ENCODE measurements at regions not wholly inside any gene's neighbourhood (a gene's known extent, or its start where the extent isn't known, plus 50 kb on each side); places are given as distances from the start of the nearest gene placed in this dataset.

- no peak for DNase-seq (ENCODE audit: extremely low read depth in 1 of 11, low read depth in 9 of 11, low spot score in 4 of 11)
Measured at GRCh38 chr12:111168009-111168900, 200.6 kb downstream of the PHETA1 start.

GRCh38 chr12:111166779-111167540 lies 201.9 kb downstream of the PHETA1 start:
- DNase-seq (ENCODE audit: extremely low read depth in 1 of 11, low read depth in 9 of 11, low spot score in 4 of 11): no peak

GRCh38 chr12:111164833-111165525 lies 203.9 kb downstream of the PHETA1 start:
- DNase-seq (ENCODE audit: extremely low read depth in 1 of 11, low read depth in 9 of 11, low spot score in 4 of 11): no peak

DNA sequence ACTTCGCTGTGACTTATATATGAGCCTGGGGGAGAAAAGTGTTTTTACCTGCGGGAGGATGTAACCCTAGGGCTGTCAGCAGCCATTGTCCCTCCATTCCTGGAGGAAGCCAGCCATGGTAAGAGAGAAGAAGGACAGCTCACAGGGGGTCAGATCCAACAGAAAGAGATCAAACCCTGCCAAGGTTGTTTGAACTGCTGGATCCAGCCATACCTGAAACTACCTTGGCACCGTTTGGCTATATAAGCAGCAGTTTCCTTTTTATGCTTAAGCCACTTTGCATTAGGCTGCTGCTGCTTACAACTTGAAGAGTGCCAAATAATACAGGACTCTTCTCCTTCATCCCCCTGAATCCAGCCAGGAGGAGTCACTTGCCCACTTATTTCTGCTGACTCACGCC lies 205.5 kb downstream of the PHETA1 start:
- DNase-seq (ENCODE audit: extremely low read depth in 1 of 11, low read depth in 9 of 11, low spot score in 4 of 11): no peak

GRCh38 chr12:111161898-111162297 lies 207.0 kb downstream of the PHETA1 start:
- DNase-seq (ENCODE audit: extremely low read depth in 1 of 11, low read depth in 9 of 11, low spot score in 4 of 11): no peak

GRCh38 chr12:111160350-111161241 lies 208.3 kb downstream of the PHETA1 start:
- no peak for DNase-seq (ENCODE audit: extremely low read depth in 1 of 11, low read depth in 9 of 11, low spot score in 4 of 11)

GRCh38 chr12:111158992-111159391 lies 209.9 kb downstream of the PHETA1 start:
- DNase-seq (ENCODE audit: extremely low read depth in 1 of 11, low read depth in 9 of 11, low spot score in 4 of 11): no peak

DNA sequence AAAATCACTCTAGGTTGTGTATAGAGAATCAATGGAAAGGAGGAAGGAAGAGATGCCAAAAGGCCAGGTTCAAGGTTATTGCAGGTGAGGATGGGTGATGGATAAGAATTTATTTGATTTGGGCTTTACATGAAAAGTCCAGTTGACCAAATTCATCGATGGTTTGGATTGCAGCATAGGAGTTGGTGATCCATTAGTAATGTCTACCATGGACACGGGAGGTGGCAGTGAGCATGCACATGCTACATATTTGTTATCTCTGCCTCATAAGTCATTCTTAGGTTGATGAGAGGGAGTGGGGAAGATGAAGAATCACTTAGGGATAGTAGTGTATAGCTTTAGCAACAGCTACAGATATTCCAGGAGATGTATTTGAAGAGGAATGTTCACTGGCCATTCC lies 211.4 kb downstream of the PHETA1 start:
- DNase-seq (ENCODE audit: extremely low read depth in 1 of 11, low read depth in 9 of 11, low spot score in 4 of 11): no peak

- DNase-seq (ENCODE audit: extremely low read depth in 1 of 11, low read depth in 9 of 11, low spot score in 4 of 11): no peak
Measured at GRCh38 chr12:111156304-111156703, 212.6 kb downstream of the PHETA1 start.

DNA sequence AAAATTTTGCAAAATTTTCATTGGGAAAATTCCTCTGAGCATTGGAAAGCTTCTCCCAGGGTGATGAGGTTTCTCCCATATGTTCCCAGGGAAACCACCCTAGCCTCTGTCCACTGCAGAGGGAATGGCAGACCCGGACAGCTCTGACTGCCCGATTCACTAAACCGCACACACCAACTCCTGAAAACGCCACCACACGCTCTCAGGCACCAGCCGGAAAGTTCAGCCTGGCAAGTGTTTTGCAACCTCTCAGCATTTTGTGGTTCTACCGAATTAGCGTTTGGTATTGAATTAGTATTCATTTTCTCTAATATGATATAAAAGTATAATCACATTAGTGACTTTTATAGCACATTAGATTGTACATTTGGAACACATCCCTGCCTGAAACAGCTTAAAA lies 213.4 kb downstream of the PHETA1 start:
- DNase-seq (ENCODE audit: extremely low read depth in 1 of 11, low read depth in 9 of 11, low spot score in 4 of 11): no peak

- no peak for DNase-seq (ENCODE audit: extremely low read depth in 1 of 11, low read depth in 9 of 11, low spot score in 4 of 11)
Measured at GRCh38 chr12:111155020-111155419, 213.9 kb downstream of the PHETA1 start.

- DNase-seq (ENCODE audit: extremely low read depth in 1 of 11, low read depth in 9 of 11, low spot score in 4 of 11): no peak
Measured at GRCh38 chr12:111154147-111154834, 214.6 kb downstream of the PHETA1 start.

DNA sequence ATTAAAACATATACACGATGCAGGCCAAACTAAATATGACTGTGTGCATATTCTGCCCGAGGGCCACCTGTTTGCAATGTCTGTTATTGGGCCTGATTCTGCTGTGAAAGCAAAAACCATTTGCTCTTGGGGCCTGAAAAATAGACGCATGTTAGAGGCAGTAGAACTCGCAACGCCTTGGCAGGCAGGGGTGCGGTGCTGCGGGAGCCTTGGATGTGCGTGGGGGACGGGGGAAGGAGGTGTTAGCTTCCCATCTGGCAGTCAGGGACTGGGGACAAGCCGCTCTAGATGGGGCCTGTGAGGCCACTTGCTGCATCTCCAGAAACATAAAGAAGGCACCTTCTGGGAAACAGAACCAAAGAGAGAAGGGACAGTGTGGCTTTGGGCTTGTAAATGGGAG lies 216.3 kb downstream of the PHETA1 start:
- no peak for DNase-seq (ENCODE audit: extremely low read depth in 1 of 11, low read depth in 9 of 11, low spot score in 4 of 11)

DNA sequence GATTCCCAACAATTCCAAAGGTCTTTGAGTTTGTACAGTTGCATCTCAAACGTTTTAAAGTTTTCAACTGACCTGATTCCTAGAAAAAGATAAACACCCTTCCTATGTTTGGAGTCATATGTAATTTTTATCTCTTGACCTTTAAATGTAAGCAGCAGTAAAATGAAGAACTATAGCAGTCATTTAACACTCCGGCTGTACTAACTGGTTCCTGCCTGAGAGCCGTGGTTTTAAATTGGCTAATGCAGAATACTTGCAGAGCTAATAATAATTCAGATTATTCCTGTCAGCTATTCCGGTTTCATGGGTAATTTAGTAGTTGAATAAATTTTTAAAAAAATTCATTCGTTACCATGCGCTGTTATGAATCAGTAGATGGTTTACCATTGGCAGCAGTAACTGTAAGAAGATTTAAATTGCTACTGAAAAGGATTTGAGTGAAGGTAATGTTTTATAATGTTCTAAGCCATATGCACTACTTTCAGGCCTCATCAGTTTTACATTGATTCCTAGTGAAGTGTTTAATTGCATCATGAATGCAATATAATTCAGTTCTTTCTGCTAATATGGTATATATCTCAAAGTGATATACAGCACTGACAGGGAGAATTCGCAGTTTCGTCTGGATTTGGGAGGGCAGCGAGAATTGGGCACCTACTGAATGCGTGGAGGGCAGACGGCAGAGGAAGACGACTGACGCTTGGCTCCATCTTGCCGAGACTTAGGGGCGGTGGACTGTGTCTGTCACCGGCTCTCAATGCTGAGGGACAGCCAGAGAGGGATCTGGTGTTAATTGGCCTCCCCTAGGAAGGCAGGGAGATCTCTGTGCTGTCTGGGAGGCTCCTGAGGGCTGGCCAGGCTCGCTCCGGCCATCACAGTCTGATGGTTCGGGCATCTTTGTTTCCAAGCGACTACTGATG lies 217.7 kb downstream of the PHETA1 start:
- no peak for DNase-seq (ENCODE audit: extremely low read depth in 1 of 11, low read depth in 9 of 11, low spot score in 4 of 11)

GRCh38 chr12:111150360-111150759 lies 218.5 kb downstream of the PHETA1 start:
- DNase-seq (ENCODE audit: extremely low read depth in 1 of 11, low read depth in 9 of 11, low spot score in 4 of 11): no peak

- DNase-seq (ENCODE audit: extremely low read depth in 1 of 11, low read depth in 9 of 11, low spot score in 4 of 11): no peak
Measured at GRCh38 chr12:111149299-111149698, 219.6 kb downstream of the PHETA1 start.

DNA sequence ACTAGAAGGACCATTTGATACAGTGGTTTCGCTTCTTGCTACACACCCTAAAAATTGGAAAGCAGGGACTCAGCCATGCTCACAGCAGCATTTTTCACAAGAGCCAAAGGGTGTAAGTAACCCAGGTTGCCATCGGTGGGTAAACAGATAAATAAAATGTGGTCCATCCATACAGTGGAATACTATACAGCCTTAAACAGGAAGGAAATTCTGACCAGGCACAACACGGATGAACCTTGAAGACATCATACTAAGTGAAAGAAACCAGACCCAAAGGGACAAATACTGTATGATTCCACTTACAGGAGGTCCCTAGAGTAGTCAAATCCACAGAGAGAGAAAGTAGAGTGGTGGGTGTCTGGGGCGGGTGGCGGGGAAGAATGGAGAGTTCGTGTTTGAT lies 220.9 kb downstream of the PHETA1 start:
- no peak for DNase-seq (ENCODE audit: extremely low read depth in 1 of 11, low read depth in 9 of 11, low spot score in 4 of 11)
